ENCODE measurements at regions not wholly inside any gene's neighbourhood (a gene's known extent, or its start where the extent isn't known, plus 50 kb on each side); places are given as distances from the start of the nearest gene placed in this dataset.
"Not testable (repeated sequence)": the region's sequence is repeated elsewhere in the genome, so short reads cannot be mapped to it uniquely, and the experiment has no call there.

- Histone ChIP-seq H2AK5ac (ENCODE audit: low read length) (no peak overlapping the region), H3K18ac (ENCODE audit: low read length) (no peak overlapping the region), H3K4me2 (ENCODE audit: low read length) (no peak overlapping the region), H3K4ac (ENCODE audit: low read depth, low read length) (no peak overlapping the region), H3K27ac (ENCODE audit: low read depth, low read length) (no peak overlapping the region), H4K8ac (ENCODE audit: low read depth, low read length) (no peak overlapping the region), H3K79me1 (ENCODE audit: low read length) (no peaks in the 10 kb centered on the region), H4K5ac (ENCODE audit: low read length) (no peak overlapping the region), H3K56ac (ENCODE audit: low read length) (no peak overlapping the region), H3K36me3 (ENCODE audit: control insufficient read depth, insufficient read depth, low read length) (no peaks in the 10 kb centered on the region), H3K4me3 (ENCODE audit: low read length) (no peak overlapping the region), H2BK15ac (replicated peaks; ENCODE audit: low read depth) (no peak overlapping the region), H3K23ac (ENCODE audit: low read length) (no peak overlapping the region), H2BK120ac (ENCODE audit: low read depth, low read length) (no peak overlapping the region), H3K79me2 (ENCODE audit: control insufficient read depth, insufficient read depth, low read length) (no peaks in the 10 kb centered on the region), H3K4me1 (ENCODE audit: control insufficient read depth, low read depth, low read length) (no peaks in the 10 kb centered on the region), H2BK5ac (ENCODE audit: low read length) (no peak overlapping the region), H3K27me3 (ENCODE audit: insufficient read depth, low read length, poor library complexity) (no peaks in the 10 kb centered on the region), H3K9ac (ENCODE audit: low read length) (no peak overlapping the region)
- WGBS (ENCODE audit: extremely low coverage, insufficient coverage, low lambda C conversion rate): no CpG with 5 or more reads among the region's 2 CpGs
- no peak for DNase-seq
Observed at GRCh38 chr1:74963120-74963519, 171.1 kb upstream of the LHX8 start.

GRCh38 chr1:74964508-74965102 is 169.6 kb upstream of the LHX8 start:
- Histone ChIP-seq H4K8ac (ENCODE audit: low read depth, low read length) (no peak overlapping the region), H3K18ac (ENCODE audit: low read length) (no peak overlapping the region), H3K36me3 (ENCODE audit: control insufficient read depth, insufficient read depth, low read length) (no peaks in the 10 kb centered on the region), H3K79me1 (ENCODE audit: low read length) (no peaks in the 10 kb centered on the region), H2BK120ac (ENCODE audit: low read depth, low read length) (no peak overlapping the region), H3K4me3 (ENCODE audit: low read length) (no peak overlapping the region), H3K4ac (ENCODE audit: low read depth, low read length) (no peak overlapping the region), H4K5ac (ENCODE audit: low read length) (no peak overlapping the region), H3K23ac (ENCODE audit: low read length) (no peak overlapping the region), H3K56ac (ENCODE audit: low read length) (no peak overlapping the region), H3K4me1 (ENCODE audit: control insufficient read depth, low read depth, low read length) (no peaks in the 10 kb centered on the region), H2AK5ac (ENCODE audit: low read length) (no peak overlapping the region), H3K27ac (ENCODE audit: low read depth, low read length) (no peak overlapping the region), H3K79me2 (ENCODE audit: control insufficient read depth, insufficient read depth, low read length) (no peaks in the 10 kb centered on the region), H3K9ac (ENCODE audit: low read length) (no peak overlapping the region), H2BK15ac (replicated peaks; ENCODE audit: low read depth) (no peak overlapping the region), H3K27me3 (ENCODE audit: insufficient read depth, low read length, poor library complexity) (no peaks in the 10 kb centered on the region), H2BK5ac (ENCODE audit: low read length) (no peak overlapping the region), H3K4me2 (ENCODE audit: low read length) (no peak overlapping the region)
- no peak for DNase-seq
- no CpG with 5 or more reads among the region's 9 CpGs for WGBS (ENCODE audit: extremely low coverage, insufficient coverage, low lambda C conversion rate)

DNA sequence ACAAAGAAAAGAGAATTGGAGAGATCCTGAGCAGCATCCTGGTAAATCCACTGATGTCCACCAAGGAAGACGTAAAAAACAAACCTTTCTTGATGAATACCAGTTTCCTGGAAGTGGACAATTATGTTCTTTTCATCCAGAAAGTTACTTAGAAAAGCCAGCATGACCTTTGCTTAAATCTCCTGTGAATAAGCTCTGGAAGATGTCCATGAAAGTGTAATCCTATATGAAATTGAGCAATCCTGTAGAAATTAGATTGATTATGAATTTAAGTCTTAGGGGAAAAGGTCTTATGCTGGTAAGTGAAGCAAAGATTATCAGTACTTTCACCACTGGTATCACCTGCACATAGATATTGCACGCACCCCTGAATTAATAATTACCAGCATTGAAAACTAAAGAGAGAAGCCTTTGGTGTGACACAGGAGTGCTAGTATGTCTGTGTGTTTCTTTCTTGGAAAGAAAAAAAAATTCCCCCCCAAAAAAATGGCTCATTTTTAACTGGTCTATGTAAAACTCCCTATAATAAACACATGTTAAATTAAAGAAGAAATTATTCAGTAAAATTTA is 164.5 kb upstream of the LHX8 start:
- Histone ChIP-seq H3K9ac (ENCODE audit: low read length) (no peak overlapping the region), H3K18ac (ENCODE audit: low read length) (no peak overlapping the region), H2BK120ac (ENCODE audit: low read depth, low read length) (no peak overlapping the region), H3K27me3 (ENCODE audit: insufficient read depth, low read length, poor library complexity) (no peaks in the 10 kb centered on the region), H3K36me3 (ENCODE audit: control insufficient read depth, insufficient read depth, low read length) (no peaks in the 10 kb centered on the region), H3K4me1 (ENCODE audit: control insufficient read depth, low read depth, low read length) (no peaks in the 10 kb centered on the region), H3K79me2 (ENCODE audit: control insufficient read depth, insufficient read depth, low read length) (no peaks in the 10 kb centered on the region), H4K8ac (ENCODE audit: low read depth, low read length) (no peak overlapping the region), H2BK5ac (ENCODE audit: low read length) (no peak overlapping the region), H3K27ac (ENCODE audit: low read depth, low read length) (no peak overlapping the region), H3K79me1 (ENCODE audit: low read length) (no peaks in the 10 kb centered on the region), H3K4ac (ENCODE audit: low read depth, low read length) (no peak overlapping the region), H3K4me2 (ENCODE audit: low read length) (no peak overlapping the region), H3K23ac (ENCODE audit: low read length) (no peak overlapping the region), H2AK5ac (ENCODE audit: low read length) (no peak overlapping the region), H4K5ac (ENCODE audit: low read length) (no peak overlapping the region), H2BK15ac (replicated peaks; ENCODE audit: low read depth) (no peak overlapping the region), H3K56ac (ENCODE audit: low read length) (no peak overlapping the region), H3K4me3 (ENCODE audit: low read length) (no peak overlapping the region)
- DNase-seq: no peak
- no CpG with 5 or more reads among the region's 2 CpGs for WGBS (ENCODE audit: extremely low coverage, insufficient coverage, low lambda C conversion rate)

GRCh38 chr1:74971982-74972381 is 162.2 kb upstream of the LHX8 start:
- DNase-seq: peak; percentile 16
- no peaks in the 10 kb centered on the region for H3K4me1 ChIP-seq (ENCODE audit: control insufficient read depth, low read depth, low read length)
- no CpG with 5 or more reads among the region's 2 CpGs for WGBS (ENCODE audit: extremely low coverage, insufficient coverage, low lambda C conversion rate)
- H3K9ac ChIP-seq (ENCODE audit: low read length): no peak overlapping the region
- H3K27me3 ChIP-seq (ENCODE audit: insufficient read depth, low read length, poor library complexity): no peaks in the 10 kb centered on the region
- no peak overlapping the region for H2AK5ac ChIP-seq (ENCODE audit: low read length)
- H3K4me2 ChIP-seq (ENCODE audit: low read length): no peak overlapping the region
- H3K27ac ChIP-seq (ENCODE audit: low read depth, low read length): no peak overlapping the region
- no peak overlapping the region for H3K4ac ChIP-seq (ENCODE audit: low read depth, low read length)
- no peak overlapping the region for H3K56ac ChIP-seq (ENCODE audit: low read length)
- H4K8ac ChIP-seq (ENCODE audit: low read depth, low read length): no peak overlapping the region
- no peak overlapping the region for H3K4me3 ChIP-seq (ENCODE audit: low read length)
- H2BK5ac ChIP-seq (ENCODE audit: low read length): no peak overlapping the region
- no peaks in the 10 kb centered on the region for H3K79me2 ChIP-seq (ENCODE audit: control insufficient read depth, insufficient read depth, low read length)
- H4K5ac ChIP-seq (ENCODE audit: low read length): no peak overlapping the region
- H3K23ac ChIP-seq (ENCODE audit: low read length): no peak overlapping the region
- H2BK15ac ChIP-seq (replicated peaks; ENCODE audit: low read depth): no peak overlapping the region
- H3K36me3 ChIP-seq (ENCODE audit: control insufficient read depth, insufficient read depth, low read length): no peaks in the 10 kb centered on the region
- no peaks in the 10 kb centered on the region for H3K79me1 ChIP-seq (ENCODE audit: low read length)
- H3K18ac ChIP-seq (ENCODE audit: low read length): no peak overlapping the region
- H2BK120ac ChIP-seq (ENCODE audit: low read depth, low read length): no peak overlapping the region

GRCh38 chr1:74976491-74976890 is 157.7 kb upstream of the LHX8 start:
- H2BK120ac ChIP-seq (ENCODE audit: low read depth, low read length): no peak overlapping the region
- H3K9ac ChIP-seq (ENCODE audit: low read length): no peak overlapping the region
- H3K27ac ChIP-seq (ENCODE audit: low read depth, low read length): no peak overlapping the region
- H3K36me3 ChIP-seq (ENCODE audit: control insufficient read depth, insufficient read depth, low read length): no peaks in the 10 kb centered on the region
- no peak for DNase-seq
- H3K79me2 ChIP-seq (ENCODE audit: control insufficient read depth, insufficient read depth, low read length): no peaks in the 10 kb centered on the region
- no peak overlapping the region for H4K5ac ChIP-seq (ENCODE audit: low read length)
- no peak overlapping the region for H3K23ac ChIP-seq (ENCODE audit: low read length)
- no peak overlapping the region for H2BK15ac ChIP-seq (replicated peaks; ENCODE audit: low read depth)
- no peak overlapping the region for H2BK5ac ChIP-seq (ENCODE audit: low read length)
- H3K4me1 ChIP-seq (ENCODE audit: control insufficient read depth, low read depth, low read length): no peaks in the 10 kb centered on the region
- H4K8ac ChIP-seq (ENCODE audit: low read depth, low read length): no peak overlapping the region
- H3K4ac ChIP-seq (ENCODE audit: low read depth, low read length): no peak overlapping the region
- H3K4me3 ChIP-seq (ENCODE audit: low read length): no peak overlapping the region
- H3K27me3 ChIP-seq (ENCODE audit: insufficient read depth, low read length, poor library complexity): no peaks in the 10 kb centered on the region
- no peak overlapping the region for H3K4me2 ChIP-seq (ENCODE audit: low read length)
- H2AK5ac ChIP-seq (ENCODE audit: low read length): no peak overlapping the region
- no peak overlapping the region for H3K56ac ChIP-seq (ENCODE audit: low read length)
- no peak overlapping the region for H3K18ac ChIP-seq (ENCODE audit: low read length)
- H3K79me1 ChIP-seq (ENCODE audit: low read length): no peaks in the 10 kb centered on the region

DNA sequence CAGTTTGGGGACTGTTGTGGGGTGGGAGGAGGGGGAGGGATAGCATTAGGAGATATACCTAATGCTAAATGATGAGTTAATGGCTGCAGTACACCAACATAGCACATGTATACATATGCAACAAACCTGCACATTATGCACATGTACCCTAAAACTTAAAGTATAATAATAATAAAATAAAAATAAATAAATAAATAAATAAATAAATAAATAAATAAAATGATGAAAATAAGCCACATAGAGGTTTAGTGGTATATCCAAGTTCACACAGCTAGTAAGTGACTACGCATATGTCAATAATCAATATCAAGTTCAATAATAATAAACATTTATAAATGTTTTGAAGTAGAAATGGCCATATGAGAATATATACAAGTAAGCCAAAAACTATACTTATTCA is 141.7 kb upstream of the LHX8 start:
- not testable (repeated sequence) for H3K27me3 ChIP-seq (ENCODE audit: insufficient read depth, low read length, poor library complexity); H3K4me2 ChIP-seq (ENCODE audit: low read length); DNase-seq; H3K4me3 ChIP-seq (ENCODE audit: low read length); H3K4ac ChIP-seq (ENCODE audit: low read depth, low read length); H3K4me1 ChIP-seq (ENCODE audit: control insufficient read depth, low read depth, low read length); H3K36me3 ChIP-seq (ENCODE audit: control insufficient read depth, insufficient read depth, low read length); H3K23ac ChIP-seq (ENCODE audit: low read length); H3K56ac ChIP-seq (ENCODE audit: low read length); H3K79me1 ChIP-seq (ENCODE audit: low read length); H3K9ac ChIP-seq (ENCODE audit: low read length); H2BK5ac ChIP-seq (ENCODE audit: low read length); H4K8ac ChIP-seq (ENCODE audit: low read depth, low read length); H3K18ac ChIP-seq (ENCODE audit: low read length); H2BK120ac ChIP-seq (ENCODE audit: low read depth, low read length); H3K27ac ChIP-seq (ENCODE audit: low read depth, low read length); H4K5ac ChIP-seq (ENCODE audit: low read length); H2BK15ac ChIP-seq (replicated peaks; ENCODE audit: low read depth); H3K79me2 ChIP-seq (ENCODE audit: control insufficient read depth, insufficient read depth, low read length); H2AK5ac ChIP-seq (ENCODE audit: low read length)
- no CpG with 5 or more reads among the region's 1 CpG for WGBS (ENCODE audit: extremely low coverage, insufficient coverage, low lambda C conversion rate)

All from mesendoderm (in vitro differentiated cells).